NCI-H82 treated with DMSO at 0.1 percent for 48 hours (cell line): ENCODE measurements at regions not wholly inside any gene's neighbourhood (a gene's known extent, or its start where the extent isn't known, plus 50 kb on each side); places are given as distances from the start of the nearest gene placed in this dataset.

Experiments
- DNase-seq: peaks from one replicate; lab custom pipeline; 2025; ENCODE audit not compliant: unreplicated experiment; lab: John Stamatoyannopoulos, UW

DNA sequence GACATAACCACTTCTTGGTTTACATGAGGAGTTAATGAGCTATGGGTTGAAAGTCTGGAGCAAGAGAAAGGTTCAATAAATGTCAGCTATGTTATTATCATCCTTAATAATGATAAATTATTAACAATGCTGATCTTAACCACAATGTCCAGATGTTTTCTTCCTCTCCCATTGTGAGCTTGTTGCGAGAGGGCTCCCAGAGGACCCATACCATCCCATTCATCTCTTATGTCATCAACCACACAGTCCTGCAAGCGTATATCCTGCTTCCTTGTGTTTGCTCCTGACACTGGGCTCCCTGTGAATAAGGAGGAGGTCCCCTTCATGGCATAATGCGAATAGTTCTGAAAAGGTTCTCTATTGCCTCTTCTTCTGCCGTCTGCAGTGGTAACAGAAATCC, 266.8 kb downstream of the TLE3 start:
- no peak for DNase-seq

DNA sequence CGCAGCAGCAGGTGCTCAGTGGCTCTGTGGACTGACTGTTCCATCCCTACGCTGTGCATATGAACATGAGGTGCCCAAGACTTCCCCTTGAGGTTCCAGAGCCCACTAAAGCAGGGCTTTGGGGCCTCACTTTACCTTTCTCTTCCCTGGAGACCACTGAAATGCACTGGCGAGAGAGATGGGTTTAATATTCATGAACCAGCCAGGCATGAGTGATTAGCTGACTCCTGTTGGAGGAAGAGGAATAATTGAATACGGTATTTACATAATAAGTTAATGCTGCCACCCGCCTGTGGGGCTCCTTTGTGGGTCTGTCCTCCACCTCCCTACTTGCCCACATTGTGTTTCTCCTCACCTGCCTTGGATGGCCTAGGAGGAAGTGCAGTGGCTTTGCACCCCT, 263.4 kb downstream of the TLE3 start:
- no peak for DNase-seq

DNA sequence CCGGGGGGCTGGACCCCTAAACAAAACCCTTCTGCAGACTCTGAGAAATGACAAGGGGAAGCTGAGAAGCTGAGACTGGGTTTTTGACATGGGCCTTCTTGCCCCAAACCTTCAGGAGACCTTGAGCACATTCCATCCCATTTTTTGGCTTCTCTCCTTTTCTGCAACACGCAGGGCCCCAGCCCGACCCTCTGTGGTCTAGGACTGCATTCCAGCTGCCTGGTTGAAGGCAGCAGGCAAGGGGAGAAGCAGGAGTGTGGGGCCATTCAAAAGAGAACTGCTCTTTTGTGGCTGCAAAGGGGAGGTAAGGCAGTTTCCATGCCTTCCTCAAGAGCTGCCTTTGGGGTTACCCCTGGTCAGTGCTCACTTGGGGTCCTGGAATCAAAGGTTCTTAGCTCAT, 263.0 kb downstream of the TLE3 start:
- no peak for DNase-seq

DNA sequence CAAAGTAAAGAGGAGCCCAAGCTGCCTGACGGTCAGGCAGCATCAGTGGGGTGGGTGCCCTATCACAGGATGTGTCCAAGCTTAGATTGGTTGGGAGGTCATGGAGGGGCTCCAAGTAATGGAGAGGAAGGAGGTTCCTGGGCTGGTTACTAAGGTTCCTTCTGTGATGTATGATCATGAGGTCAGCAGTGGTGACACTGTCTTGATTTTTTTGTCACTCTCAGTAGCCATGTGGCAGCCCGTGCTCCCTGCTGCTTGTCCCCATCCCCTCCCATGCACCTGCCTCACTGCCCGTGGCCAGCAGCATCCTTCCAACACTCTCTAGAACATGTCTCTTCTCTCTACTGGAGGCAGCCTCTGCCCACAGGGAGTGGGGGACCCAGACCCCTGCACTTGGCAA, 261.7 kb downstream of the TLE3 start:
- DNase-seq = no peak

DNA sequence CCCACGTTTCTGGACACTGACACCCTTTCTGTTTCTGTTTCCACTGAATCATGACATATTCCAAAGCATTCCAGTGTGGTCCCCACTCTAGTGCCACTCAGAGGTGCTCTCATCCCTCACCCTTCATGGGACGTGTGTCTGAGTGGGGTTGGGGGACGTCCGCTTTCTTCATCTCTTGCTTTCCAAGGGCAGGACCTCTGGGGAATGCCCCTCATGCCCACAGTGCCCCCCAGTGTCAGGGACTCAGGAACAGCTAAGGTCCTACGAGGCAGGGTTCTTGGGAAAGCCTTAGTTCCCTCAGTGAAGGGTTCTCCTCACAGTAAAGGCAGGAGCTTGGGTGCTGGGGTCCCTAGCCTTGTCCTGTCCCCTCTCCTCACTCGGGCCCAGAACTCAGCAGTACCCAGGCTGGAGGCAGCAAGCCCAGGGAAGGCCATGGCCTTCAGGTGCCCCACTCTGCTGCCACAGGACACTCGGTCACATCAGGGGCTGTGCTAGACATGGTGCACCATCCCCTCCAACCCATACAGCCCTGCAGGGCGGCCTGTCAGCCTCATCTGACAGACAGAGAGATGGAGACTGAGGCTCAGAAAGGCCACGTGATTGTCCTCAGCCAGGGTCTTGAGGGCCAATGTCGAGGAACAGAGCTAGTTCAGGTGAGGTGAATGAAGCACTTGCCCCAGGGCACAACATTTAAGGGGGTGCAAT, 261.0 kb downstream of the TLE3 start:
- DNase-seq = no peak

DNA sequence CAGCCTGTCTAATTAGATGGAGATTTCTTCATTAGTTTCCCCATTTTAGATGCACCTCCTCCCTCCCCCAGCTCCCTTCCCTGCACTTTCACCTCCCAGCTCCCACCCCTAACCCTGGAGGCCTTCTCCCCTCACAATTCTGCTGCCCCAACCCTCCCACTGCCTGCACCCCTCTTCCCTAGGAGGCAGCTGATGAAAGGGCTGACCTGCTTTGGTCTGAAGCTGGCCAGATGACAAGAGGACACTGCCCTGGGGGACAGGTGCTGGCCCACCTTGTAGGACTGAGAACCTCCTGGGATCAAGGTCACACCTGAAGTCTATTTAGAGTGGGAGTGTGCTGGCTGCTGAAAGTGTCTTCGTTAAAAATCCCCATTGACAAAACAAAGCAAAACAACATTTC, 259.4 kb downstream of the TLE3 start:
- no peak for DNase-seq

DNA sequence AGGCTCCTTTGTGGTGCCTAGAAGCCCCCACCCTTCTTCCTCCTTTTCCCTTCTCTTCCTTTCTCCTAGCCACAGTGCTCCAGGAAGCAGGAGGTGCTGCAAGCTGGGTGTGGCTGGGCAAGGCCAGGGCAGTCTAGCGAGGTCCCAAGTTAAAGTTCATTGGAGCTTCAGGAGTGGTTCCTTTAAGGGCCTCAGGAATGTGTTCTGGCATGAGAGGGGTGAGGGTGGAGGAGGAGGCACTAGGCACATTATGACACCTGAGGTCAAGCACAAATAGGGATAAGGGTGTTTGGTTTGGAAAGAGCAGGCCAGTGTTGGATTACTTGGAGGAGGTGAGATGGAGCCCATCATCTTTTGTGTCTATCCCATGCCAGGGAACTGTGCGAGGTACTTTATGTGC, 258.7 kb downstream of the TLE3 start:
- DNase-seq = no peak

DNA sequence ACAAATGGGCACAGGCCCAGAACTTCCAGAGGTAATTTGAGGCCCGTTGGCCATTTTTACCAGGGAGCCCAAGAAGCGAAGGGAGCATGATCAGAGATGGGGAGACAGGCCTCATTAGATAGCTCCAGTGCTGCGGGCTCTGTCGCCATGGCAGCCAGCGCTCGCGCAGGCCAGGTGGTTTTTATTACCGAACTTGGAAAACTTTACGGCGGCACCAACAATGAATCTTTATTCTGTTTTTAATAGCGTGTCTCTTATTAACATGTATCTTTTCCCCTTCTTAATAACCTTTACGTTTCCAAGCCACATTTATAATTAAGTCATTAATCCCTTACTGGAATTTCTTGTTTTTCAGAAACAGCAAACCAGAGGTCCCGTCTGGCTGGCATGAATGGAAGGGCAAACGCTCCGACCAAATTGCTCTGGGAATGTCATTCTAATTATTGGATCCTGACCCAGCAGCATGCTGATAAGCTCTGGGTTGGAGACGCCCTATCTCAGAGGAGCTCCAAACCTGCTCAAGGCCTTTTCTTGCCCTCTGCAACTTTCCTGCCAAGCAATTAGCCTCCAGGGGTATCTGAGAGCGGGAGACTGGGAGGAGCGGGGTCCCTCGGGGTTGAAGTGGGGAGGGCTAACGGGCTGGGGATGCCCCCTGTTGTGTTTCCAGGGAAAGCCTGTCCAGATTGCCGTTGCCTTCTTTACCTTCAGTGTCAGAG, 256.4 kb downstream of the TLE3 start:
- DNase-seq = no peak

DNA sequence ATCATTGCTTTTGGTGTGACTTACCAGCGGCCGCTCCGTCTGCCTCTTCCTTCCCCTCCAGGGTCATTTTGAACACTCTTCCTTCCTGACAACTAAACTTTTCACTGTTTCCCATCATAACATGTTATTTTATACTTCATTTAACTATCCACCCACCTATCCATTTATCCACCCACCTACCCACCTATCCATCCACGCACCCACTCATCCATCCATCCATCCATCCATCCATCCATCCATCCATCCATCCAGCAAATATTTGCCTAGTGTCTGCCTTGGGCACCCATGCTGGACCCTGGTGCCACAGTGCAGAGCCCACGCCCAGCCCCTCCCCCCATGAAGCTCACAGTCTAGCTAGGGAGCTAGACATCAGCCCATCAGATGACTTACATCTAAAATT, 254.9 kb downstream of the TLE3 start:
- DNase-seq = no peak

DNA sequence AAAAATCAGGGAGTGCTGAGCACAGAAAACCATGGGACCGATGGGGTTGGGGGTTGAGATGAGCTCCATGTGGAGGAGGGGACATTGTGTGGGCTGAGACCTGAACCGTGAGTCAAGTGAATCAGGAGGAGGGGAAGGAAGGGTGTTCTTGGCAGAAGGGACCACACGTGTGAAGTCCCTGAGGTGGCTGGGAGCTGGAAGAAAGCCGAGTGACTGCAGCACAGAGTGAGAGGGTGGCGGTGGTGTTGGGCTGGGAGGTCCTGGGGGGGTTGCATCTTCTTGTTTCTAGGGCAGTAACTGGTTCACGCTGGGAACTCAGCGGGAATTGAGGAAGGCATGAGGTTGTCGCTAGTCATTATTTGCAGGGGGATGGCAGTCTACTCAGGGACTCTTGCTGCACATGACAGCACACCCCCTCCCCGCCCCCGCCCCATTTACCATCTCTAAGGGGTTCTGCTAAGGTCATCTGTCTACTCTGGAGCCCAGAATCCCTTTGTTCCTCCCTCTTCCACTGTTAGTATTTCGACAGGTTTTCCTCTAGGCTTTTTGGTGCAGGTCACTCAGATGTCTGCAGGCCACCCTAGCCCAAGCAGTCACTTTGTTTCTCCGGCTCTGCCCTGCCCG, 254.3 kb downstream of the TLE3 start:
- no peak for DNase-seq

DNA sequence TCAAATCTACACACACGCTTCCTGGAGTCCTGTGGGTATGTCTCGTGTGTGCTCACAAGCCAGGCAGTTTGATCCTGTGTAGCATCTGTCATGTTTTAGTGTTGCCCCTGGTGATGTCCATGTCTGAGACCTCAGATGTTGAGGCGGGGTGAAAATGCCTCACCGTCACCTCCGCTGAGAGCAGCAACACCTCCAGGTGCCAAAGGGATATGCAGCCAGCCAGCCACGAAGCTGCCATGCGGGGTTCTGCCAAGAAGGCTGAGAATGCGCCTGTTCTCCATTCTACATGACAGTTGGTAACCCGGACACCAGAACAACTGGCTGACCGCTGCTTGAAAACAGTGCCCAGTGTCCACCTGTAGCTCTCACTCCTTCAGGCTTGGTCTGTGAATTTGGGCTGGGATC, 253.8 kb downstream of the TLE3 start:
- DNase-seq = no peak

DNA sequence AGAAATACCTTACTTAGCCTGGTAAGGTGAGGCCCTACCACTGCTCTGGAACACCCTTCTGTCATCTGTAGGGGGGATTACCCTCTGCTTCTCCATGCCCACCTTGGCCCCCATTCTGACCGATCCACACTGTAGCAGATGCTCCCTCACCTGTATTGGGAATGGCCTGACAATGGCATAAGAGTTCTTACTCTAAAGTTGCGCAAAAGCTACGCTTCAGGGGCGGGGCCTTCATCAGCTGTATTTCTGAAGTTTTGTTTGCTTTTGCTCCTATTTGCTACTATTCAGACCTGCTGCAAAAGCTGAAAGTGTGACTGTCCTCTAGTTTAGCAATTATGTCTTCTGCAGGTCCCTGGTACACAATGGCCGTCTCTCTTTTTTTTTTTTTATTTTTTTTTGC, 252.6 kb downstream of the TLE3 start:
- no peak for DNase-seq

DNA sequence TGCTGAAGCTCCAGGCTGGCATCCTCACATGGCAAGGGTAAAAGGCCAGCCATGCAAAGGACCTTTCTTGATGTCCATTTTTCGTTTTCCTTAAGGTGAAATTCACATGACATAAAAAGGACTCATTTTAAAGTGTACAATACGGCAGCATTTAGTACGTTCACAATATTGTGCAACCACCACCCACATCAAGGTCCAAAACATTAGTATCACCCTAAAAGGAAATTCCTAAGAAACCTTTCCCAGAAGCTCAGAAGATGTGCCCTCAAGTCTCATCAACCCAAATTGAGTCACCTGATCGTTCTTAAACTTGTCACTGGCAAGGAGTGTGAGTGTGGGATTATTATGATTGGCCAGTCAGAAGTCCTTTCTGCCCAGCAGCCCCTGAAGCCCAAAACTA, 250.1 kb downstream of the TLE3 start:
- no peak for DNase-seq

DNA sequence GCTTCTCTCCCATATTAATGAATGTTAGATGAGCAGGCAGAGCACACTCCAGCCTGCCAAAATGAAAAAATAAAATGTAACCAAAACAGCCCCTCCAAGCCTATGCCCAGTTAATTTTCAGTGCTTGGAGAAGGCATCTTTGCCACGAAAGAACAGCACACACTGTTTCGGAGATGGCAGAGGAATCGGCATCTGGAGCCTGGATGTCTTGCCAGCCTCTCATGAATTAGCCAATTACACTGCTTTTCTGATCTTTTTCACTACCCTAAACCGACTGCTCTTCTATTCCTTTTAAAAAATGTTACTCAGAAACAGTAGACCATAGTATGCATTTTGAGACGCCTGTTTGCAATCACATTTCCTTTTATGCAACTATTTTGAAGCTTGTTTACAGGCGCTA, 249.6 kb downstream of the TLE3 start:
- DNase-seq = no peak

DNA sequence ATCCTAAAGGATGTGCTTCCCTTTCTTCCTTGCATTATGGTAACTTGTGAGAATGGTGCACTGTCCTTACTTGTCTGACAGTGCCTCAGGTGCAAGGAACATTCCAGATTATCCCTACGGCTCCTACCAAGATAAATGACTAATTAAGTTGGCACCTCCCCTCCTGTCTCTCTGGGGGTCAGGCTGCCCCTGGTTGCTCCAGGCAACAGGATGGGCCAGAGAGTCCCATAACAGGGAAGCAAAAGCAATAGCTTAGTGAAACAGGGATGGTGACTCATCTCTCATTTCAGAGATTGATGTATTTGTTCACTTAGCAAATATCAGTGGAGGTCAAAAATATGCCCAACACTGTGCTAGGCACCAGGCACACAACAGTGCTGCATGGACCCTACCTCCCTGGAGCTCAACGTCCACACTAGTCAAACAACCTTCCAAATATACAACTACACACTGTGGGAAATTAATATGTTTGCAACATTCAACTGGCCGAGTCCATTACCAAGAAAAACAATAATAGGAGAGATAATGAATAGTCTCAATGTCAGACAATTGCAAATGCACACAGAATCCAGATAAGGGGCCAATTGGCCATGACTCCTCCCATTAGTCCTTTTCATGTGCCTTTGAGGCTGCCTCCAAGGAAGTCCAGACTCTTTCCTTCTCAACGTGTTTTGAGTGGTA, 249.0 kb downstream of the TLE3 start:
- no peak for DNase-seq

DNA sequence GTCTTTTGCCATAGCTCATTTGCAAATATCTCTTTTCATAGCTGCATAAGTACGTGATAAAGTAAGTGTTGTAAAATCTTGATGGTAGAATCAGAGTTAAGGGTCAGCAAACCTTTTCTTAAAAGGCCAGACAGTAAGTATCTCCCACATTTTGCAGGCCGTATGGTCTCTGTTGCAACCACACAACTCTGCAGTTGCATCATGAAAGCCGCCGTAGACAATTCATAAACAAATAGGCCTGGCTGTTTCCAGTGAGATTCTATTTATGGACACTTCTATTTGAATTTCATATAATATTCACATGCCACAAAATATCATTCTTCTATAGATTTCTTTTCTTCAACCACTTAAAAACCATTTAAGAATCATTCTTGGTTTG, 248.5 kb downstream of the TLE3 start:
- no peak for DNase-seq

DNA sequence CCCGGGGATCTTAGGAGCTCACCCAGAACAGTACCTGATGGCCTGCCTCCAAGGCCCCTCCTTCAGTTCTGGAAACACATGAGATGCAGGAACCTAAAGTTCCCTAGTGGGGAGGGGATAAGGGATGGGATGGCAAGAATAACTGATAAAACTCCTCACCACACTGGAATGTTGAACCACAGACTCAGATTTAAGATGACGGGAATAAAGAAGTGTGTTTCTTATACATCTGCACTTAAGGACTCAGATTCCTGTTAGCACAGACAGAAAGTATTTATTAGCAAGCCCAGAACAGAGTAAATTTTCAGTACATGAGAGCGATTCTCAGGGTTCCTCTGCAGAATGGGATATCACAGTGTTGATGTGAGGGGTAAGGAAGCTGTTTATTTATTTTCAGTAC, 245.2 kb downstream of the TLE3 start:
- no peak for DNase-seq

DNA sequence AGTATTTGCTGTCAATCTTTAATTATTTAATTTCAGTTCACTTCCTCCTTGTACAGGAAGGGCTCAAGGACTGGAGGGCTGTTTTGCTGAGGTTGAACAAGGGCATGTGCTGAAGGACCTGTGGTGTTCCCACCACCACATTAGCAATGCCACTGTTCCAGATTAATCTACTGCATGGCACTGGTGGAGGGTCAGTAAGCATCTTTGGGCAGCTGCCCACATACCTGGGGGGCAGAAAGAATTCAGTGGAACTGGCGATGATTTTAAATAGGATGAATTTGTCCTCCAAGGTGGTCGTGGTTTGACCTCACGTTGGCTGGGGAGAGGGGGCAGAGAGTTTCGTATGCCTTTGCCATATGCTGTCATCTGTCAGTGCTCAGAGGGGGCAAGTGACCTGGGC, 244.8 kb downstream of the TLE3 start:
- DNase-seq = no peak

DNA sequence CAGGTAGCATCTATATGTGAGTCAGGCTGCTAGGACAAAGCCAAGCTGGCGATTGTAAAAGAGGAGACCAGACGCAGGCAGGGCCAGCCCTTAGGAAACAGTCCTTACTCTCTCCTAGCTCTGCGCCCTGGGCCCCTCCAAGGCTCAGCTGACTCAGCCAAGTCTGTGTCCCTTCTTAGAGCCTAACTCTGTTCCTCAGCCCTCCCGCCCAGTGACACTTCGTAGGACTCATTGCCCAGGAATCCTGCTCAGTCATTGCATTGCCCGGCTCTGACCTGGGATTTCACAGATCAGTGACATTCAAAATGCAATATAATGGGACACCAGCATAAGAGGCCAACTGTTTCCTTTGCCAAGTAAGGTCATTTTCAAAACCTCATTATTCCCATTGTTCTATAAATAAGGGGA, 244.2 kb downstream of the TLE3 start:
- DNase-seq = no peak

DNA sequence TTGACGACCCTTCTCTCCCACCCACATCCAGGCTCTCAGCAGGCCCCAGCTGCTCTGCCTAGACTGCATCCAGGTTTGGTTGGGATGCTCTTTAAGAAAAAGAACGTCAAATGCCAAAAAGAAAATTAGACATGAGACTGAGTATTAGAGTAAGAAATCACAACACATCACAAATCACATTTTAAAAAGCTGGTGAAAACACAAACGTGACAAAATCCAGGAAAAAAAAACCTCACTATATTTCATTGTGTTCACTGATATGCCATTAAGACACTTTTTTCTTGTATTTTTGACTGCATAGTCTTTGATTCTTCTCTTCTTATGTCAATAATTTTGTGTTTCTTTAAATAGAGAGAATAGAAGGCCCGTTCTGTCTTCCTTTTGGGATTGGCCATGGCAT, 243.7 kb downstream of the TLE3 start:
- no peak for DNase-seq

DNA sequence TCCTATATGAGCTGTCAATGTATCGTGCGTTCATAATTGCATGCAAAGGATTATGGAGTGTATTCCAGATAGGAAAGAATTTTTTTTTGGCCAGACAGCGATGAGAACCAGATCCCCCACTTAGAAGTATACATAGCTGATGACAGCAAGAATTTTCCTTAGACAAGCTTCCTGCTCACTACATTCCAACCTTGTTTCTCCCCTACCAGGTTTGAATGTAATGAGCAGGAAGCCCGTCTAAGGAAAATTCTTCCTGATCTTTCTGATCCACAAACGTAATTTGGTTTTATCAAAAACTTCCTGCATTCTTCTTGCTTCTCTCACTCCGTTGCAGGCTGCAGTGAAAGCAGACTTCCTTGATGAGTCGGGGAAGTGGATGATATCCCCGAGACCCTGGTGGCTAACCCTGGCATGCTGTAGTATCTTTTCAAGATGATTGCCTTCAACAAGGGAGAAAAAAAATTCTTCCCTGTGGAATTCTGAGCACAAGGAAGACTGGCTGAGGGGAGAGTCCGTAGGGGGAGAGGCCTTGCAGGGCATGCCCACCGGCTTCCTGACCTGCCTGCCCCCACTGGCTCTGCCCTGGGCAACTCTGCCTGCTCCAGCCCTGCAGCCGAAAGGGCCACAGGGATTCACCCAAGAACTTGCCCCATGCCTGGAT, 243.1 kb downstream of the TLE3 start:
- DNase-seq = no peak
